IMR-90 (cell line): ENCODE measurements at regions not wholly inside any gene's neighbourhood (a gene's known extent, or its start where the extent isn't known, plus 50 kb on each side); places are given as distances from the start of the nearest gene placed in this dataset.

ENCODE experiments used
- ATAC-seq: fragments of 200-7000 bp; cut with Tn5 transposase; 2 replicates; pipeline ENCODE4 v1.9.1; 2020; ENCODE audit warnings: low read depth, mild to moderate bottlenecking, moderate library complexity
- BruUV-seq: library from RNA; stranded (reverse); fragments of 400-500 nt; replicated peaks from 2 replicates; lab custom pipeline; 2021; lab: Mats Ljungman, UMichigan
- CTCF ChIA-PET: fragments of 300-600 bp; formaldehyde crosslinking; extraction: SDS; loops from one replicate; lab custom pipeline; 2021; ENCODE audit warnings: antibody characterized with exemption; lab: Yijun Ruan, JAX
- POLR2A ChIA-PET: fragments of 300-600 bp; sonication (Branson Sonifier 250); formaldehyde crosslinking; loops from one replicate; lab custom pipeline; 2022; ENCODE audit warnings: antibody characterized with exemption; ENCODE audit not compliant: unreplicated experiment; lab: Charles Lee
- DNase-seq: peaks from one replicate; pipeline ENCODE4 v3.0.0; 2013
- H2AFZ ChIP-seq: replicated peaks from 2 replicates; pipeline ENCODE3; 2013; ENCODE audit warnings: low read length, mild to moderate bottlenecking; ENCODE audit not compliant: poor library complexity
- H2AK5ac ChIP-seq: 2 replicates; pipeline ENCODE4 v1.6.1; 2013; ENCODE audit warnings: low read depth, low read length, inconsistent platforms
- H2AK9ac ChIP-seq: replicated peaks from 2 replicates; pipeline ENCODE3; 2013; ENCODE audit warnings: mild to moderate bottlenecking, low read depth, low read length, moderate library complexity; ENCODE audit not compliant: poor library complexity
- H2BK120ac ChIP-seq: 2 replicates; pipeline ENCODE4 v1.6.1; 2013; ENCODE audit warnings: low read depth, low read length, inconsistent platforms
- H2BK15ac ChIP-seq: 3 replicates; pipeline ENCODE4 v1.6.1; 2013; ENCODE audit warnings: low read depth, low read length, inconsistent platforms
- H2BK20ac ChIP-seq: 2 replicates; pipeline ENCODE4 v1.6.1; 2013; ENCODE audit warnings: low read depth, mild to moderate bottlenecking, inconsistent platforms, low read length, moderate library complexity
- H2BK5ac ChIP-seq: 2 replicates; pipeline ENCODE4 v1.6.1; 2013; ENCODE audit warnings: mild to moderate bottlenecking, low read depth, low read length, inconsistent platforms; ENCODE audit not compliant: poor library complexity, severe bottlenecking
- H3K14ac ChIP-seq: replicated peaks from 2 replicates; pipeline ENCODE4 v1.6.1; 2013; ENCODE audit warnings: low read depth, low read length, inconsistent platforms
- H3K18ac ChIP-seq: 2 replicates; pipeline ENCODE4 v1.6.1; 2013; ENCODE audit warnings: low read depth, low read length, control low read depth
- H3K23ac ChIP-seq: 2 replicates; pipeline ENCODE4 v1.6.1; 2013; ENCODE audit warnings: low read depth, low read length, inconsistent platforms
- H3K27ac ChIP-seq: 2 replicates; pipeline ENCODE4 v1.5.1; 2013; ENCODE audit warnings: mild to moderate bottlenecking, control low read depth, low read length; ENCODE audit not compliant: insufficient read depth
- H3K27me3 ChIP-seq: 2 replicates; pipeline ENCODE4 v1.6.1; 2013; ENCODE audit warnings: low read length; ENCODE audit not compliant: control insufficient read depth, insufficient read depth
- H3K36me3 ChIP-seq: 2 replicates; pipeline ENCODE4 v1.6.1; 2013; ENCODE audit warnings: low read length, mixed read lengths; ENCODE audit not compliant: control insufficient read depth, insufficient read depth
- H3K4ac ChIP-seq: 2 replicates; pipeline ENCODE4 v1.6.1; 2013; ENCODE audit warnings: low read depth, low read length, inconsistent platforms
- H3K4me1 ChIP-seq: 2 replicates; pipeline ENCODE4 v1.6.1; 2013; ENCODE audit warnings: low read length, mixed read lengths; ENCODE audit not compliant: control insufficient read depth, insufficient read depth
- H3K4me2 ChIP-seq: 2 replicates; pipeline ENCODE4 v1.6.1; 2013; ENCODE audit warnings: low read depth, mild to moderate bottlenecking, control low read depth, low read length, moderate library complexity
- H3K4me3 ChIP-seq: 2 replicates; pipeline ENCODE4 v1.5.1; 2013; ENCODE audit warnings: low read depth, mild to moderate bottlenecking, control low read depth, low read length, moderate library complexity; ENCODE audit not compliant: insufficient read depth
- H3K56ac ChIP-seq: 2 replicates; pipeline ENCODE4 v1.6.1; 2013; ENCODE audit warnings: low read length, inconsistent platforms; ENCODE audit not compliant: insufficient read depth; ENCODE audit errors: extremely low read depth
- H3K79me1 ChIP-seq, 2 experiments: 2 replicates each; pipeline ENCODE4 v1.6.1; 2013; ENCODE audit warnings: low read length in 2 of 2, inconsistent platforms in 1 of 2, low read depth in 1 of 2
- H3K9ac ChIP-seq: 2 replicates; pipeline ENCODE4 v1.6.1; 2013; ENCODE audit warnings: low read depth, low read length, control low read depth
- H3K9me1 ChIP-seq: 2 replicates; pipeline ENCODE4 v1.6.1; 2013; ENCODE audit warnings: low read length, inconsistent platforms; ENCODE audit not compliant: insufficient read depth
- H3K9me3 ChIP-seq: 2 replicates; pipeline ENCODE4 v1.6.1; 2013; ENCODE audit warnings: low read length; ENCODE audit not compliant: control insufficient read depth, insufficient read depth
- H4K20me1 ChIP-seq: 2 replicates; pipeline ENCODE4 v1.6.1; 2013; ENCODE audit warnings: low read length, inconsistent platforms; ENCODE audit not compliant: insufficient read depth
- H4K5ac ChIP-seq: 2 replicates; pipeline ENCODE4 v1.6.1; 2013; ENCODE audit warnings: mild to moderate bottlenecking, low read depth, low read length, control low read depth
- H4K8ac ChIP-seq, 2 experiments: 2 replicates each; pipeline ENCODE4 v1.6.1; 2013; ENCODE audit warnings: low read depth in 2 of 2, low read length in 2 of 2, control low read depth in 1 of 2, inconsistent platforms in 1 of 2
- H4K91ac ChIP-seq: 2 replicates; pipeline ENCODE4 v1.6.1; 2013; ENCODE audit warnings: low read depth, low read length, inconsistent platforms; ENCODE audit not compliant: insufficient read depth
- MXI1 ChIP-seq: IDR thresholded peaks from 2 replicates; pipeline ENCODE4 v1.6.1; 2012; ENCODE audit warnings: low read depth, mild to moderate bottlenecking, low read length, moderate library complexity, borderline replicate concordance
- NFE2L2 ChIP-seq: fragments of 150-350 bp; IDR thresholded peaks from 2 replicates; pipeline ENCODE4 v1.6.1; 2016; ENCODE audit warnings: low read depth, mild to moderate bottlenecking, low read length
- RFX5 ChIP-seq: IDR thresholded peaks from 2 replicates; pipeline ENCODE4 v1.8.0; 2012; ENCODE audit warnings: low read depth, mild to moderate bottlenecking, low read length, moderate library complexity
- WGBS, 2 experiments: methylation state at CpG; one replicate each; pipeline versions ENCODE4 v1.1.5 to v1.1.7; 2013; ENCODE audit warnings: missing lambda C conversion rate in 2 of 2; ENCODE audit not compliant: insufficient read length in 1 of 2; ENCODE audit errors: extremely low coverage in 2 of 2; 5-methylcytosine and 5-hydroxymethylcytosine counted together
- dilution Hi-C: fragments of 300-500 bp; cut with HindIII; formaldehyde crosslinking; loops from one replicate; pipeline ENCODE4 v1.14.3; 2018; ENCODE audit warnings: low sequenced_read_pairs; ENCODE audit not compliant: unreplicated experiment
- in situ Hi-C: fragments of 300-500 bp; cut with MboI; formaldehyde crosslinking; loops from 3 replicates; pipeline ENCODE4 v1.14.3; 2019; ENCODE audit warnings: low sequenced_read_pairs, inconsistent platforms, mixed read lengths
- intact Hi-C: fragments of 100-400 bp; cut with micrococcal nuclease; formaldehyde crosslinking; loops from 2 replicates; pipeline ENCODE4 v1.10.0; 2022
- TF ChIP-seq, protein P1 (sequence below): fragments of 150-350 bp; IDR thresholded peaks from 2 replicates; pipeline ENCODE4 v1.6.1; 2016; ENCODE audit warnings: low read depth, mild to moderate bottlenecking, low read length, moderate library complexity, borderline replicate concordance

DNA sequence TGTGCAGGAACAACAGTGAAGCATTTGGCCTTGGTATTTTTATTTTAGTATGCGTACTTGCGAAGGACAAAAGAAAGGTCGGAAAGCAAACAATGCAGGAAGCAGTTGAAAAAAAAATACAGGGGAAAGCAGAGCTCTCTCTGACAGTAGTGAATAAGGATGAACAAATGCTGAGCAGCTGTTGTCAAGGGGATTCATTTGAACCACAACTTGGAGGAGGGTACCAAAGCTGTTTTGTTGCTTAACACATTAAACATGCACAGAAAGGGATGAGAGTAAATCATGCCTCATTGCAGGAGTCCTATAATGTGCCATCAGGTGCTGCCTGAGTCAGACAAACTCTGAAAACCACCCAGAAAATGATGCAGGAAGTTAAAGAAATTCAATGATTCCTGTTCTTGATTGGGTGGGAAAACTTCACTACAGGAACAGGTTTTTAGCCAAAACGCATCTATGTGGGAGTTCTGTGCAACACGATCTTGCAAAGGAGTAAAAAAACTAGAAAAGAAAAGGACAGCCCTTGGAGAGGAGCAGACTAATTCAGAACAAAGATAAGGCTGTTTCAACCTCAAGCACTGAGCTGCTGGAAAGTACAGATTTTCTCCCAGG, 2113.5 kb downstream of the LRRC4C start:
- no peak overlapping the region for H4K8ac ChIP-seq
- DNase-seq, result no peak
- dilution Hi-C loops (no loop called here), intact Hi-C loops (no loop called here), in situ Hi-C loops (no loop called here)
- no peak overlapping the region for H3K14ac ChIP-seq
- H3K9me3 ChIP-seq, result peaks cover 17% of the 10 kb centered on the region
- no peak overlapping the region for H2BK5ac ChIP-seq
- 90% methylated on average over 2 of the region's 5 CpGs; no CpG with 5 or more reads in 1 of the 2 experiments for WGBS, 2 experiments
- H4K20me1 ChIP-seq, result no peaks in the 10 kb centered on the region
- H2AFZ ChIP-seq, result no peak overlapping the region
- H3K9ac ChIP-seq, result no peak overlapping the region
- H3K36me3 ChIP-seq, result no peaks in the 10 kb centered on the region
- no peak overlapping the region for H4K5ac ChIP-seq
- no peaks in the 10 kb centered on the region for H3K27me3 ChIP-seq
- no peak overlapping the region for H4K91ac ChIP-seq
- no TSS peak for BruUV-seq
- no peaks in the 10 kb centered on the region for H3K4me1 ChIP-seq
- H3K79me1 ChIP-seq, result no peaks in the 10 kb centered on the region
- H3K9me1 ChIP-seq, result no peaks in the 10 kb centered on the region
- no peak overlapping the region for H3K23ac ChIP-seq
- POLR2A ChIA-PET, result no interaction called here
- H2BK20ac ChIP-seq, result no peak overlapping the region
- H2BK15ac ChIP-seq, result no peak overlapping the region
- TF ChIP-seq MXI1 (no peak), NFE2L2 (no peak), RFX5 (no peak)
- TF ChIP-seq, protein P1, sequence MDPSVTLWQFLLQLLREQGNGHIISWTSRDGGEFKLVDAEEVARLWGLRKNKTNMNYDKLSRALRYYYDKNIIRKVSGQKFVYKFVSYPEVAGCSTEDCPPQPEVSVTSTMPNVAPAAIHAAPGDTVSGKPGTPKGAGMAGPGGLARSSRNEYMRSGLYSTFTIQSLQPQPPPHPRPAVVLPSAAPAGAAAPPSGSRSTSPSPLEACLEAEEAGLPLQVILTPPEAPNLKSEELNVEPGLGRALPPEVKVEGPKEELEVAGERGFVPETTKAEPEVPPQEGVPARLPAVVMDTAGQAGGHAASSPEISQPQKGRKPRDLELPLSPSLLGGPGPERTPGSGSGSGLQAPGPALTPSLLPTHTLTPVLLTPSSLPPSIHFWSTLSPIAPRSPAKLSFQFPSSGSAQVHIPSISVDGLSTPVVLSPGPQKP, result no peak
- no peak overlapping the region for H3K27ac ChIP-seq
- H2AK5ac ChIP-seq, result no peak overlapping the region
- no peak overlapping the region for H3K56ac ChIP-seq
- H2AK9ac ChIP-seq, result no peak overlapping the region
- no peak overlapping the region for H3K4me3 ChIP-seq
- ATAC-seq, result no peak
- H3K18ac ChIP-seq, result no peak overlapping the region
- CTCF ChIA-PET, result no interaction called here
- H3K4me2 ChIP-seq, result no peak overlapping the region
- no peak overlapping the region for H3K4ac ChIP-seq
- H2BK120ac ChIP-seq, result no peak overlapping the region
